DMS53 (cell line): ENCODE measurements at regions not wholly inside any gene's neighbourhood (a gene's known extent, or its start where the extent isn't known, plus 50 kb on each side); places are given as distances from the start of the nearest gene placed in this dataset.

ENCODE experiments used
- DNase-seq: peaks from one replicate; lab custom pipeline; 2025; lab: John Stamatoyannopoulos, UW

- DNase-seq, result no peak
Observed at GRCh38 chr9:13332571-13332970, 53.1 kb upstream of the MPDZ start.

DNA sequence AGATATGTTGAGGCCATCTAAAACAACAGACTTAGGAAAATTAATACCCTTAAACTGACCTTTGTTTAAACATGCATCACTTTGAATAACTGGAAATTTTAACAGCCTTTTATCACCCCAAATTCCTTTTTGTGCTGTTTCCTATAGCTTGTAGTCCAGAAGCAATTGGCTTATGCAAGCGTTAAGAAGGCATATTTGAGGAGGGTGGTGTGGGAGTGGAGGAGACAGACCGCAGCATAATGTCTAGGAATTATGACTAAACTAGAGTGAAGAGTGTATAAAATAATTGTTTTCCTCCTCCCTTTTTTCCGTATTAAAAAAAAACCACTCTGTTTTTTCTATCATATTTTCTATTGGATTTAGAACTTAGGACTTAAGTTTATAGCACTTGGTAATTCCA, 51.8 kb upstream of the MPDZ start:
- DNase-seq, result no peak

DNA sequence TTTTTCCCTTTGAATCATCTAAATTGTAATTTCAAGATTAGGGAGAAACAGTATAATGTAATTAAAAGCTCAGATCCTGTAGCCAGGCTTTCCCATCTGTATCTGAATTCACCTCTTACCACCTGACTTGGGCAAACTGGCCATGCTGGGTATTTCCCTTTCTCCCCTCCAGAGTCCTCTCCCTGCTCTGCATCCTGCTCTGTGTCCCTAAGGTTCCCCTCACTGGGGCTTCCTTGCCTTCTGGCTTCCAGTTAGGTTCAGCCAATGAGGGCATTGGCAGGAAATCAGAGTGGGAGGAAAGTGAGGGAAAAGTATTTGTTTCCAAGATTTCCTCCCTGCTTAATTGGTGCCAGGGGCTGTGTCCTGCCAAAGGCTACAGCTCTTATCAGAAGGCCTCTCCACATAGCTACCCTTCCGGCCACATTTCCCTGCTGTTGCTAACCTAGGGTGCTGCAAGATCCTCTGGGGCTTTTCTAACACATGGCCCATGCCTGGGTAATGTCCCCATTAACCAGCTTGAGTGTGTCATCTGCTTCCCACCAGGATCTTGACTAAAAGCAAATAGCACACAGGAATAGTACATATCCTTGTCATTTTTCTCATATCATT, 51.0 kb upstream of the MPDZ start:
- DNase-seq, result no peak
